HEK293 (cell line): ENCODE measurements at regions not wholly inside any gene's neighbourhood (a gene's known extent, or its start where the extent isn't known, plus 50 kb on each side); places are given as distances from the start of the nearest gene placed in this dataset.

Source experiments
- CTCF ChIA-PET: fragments of 350-600 bp; formaldehyde crosslinking; extraction: SDS; loops from one replicate; lab custom pipeline; 2021; ENCODE audit warnings: antibody characterized with exemption; lab: Yijun Ruan, JAX
- POLR2A ChIA-PET: fragments of 300-600 bp; formaldehyde crosslinking; extraction: SDS; loops from one replicate; lab custom pipeline; 2020; ENCODE audit warnings: antibody characterized with exemption, inconsistent platforms; lab: Yijun Ruan, JAX
- H3K27ac ChIP-seq: fragments of 200-500 bp; sonication (Bioruptor generic); 2 replicates; pipeline ENCODE4 v1.5.1; 2014; ENCODE audit warnings: low read depth, low read length, control low read depth, inconsistent platforms; ENCODE audit errors: extremely low read depth
- H3K36me3 ChIP-seq, 2 experiments: fragments of 200-500 bp in 1 of 2; sonication (Bioruptor generic) in 1 of 2; 1 replicate in 1 of 2; 2 replicates in 1 of 2; pipeline ENCODE4 v1.5.1; 2014 to 2017; ENCODE audit warnings: inconsistent platforms in 2 of 2, low read length in 2 of 2; ENCODE audit not compliant: control insufficient read depth in 2 of 2, insufficient read depth in 1 of 2
- H3K4me1 ChIP-seq: fragments of 200-500 bp; sonication (Bioruptor generic); 2 replicates; pipeline ENCODE4 v1.5.1; 2014; ENCODE audit warnings: mild to moderate bottlenecking, low read length, inconsistent platforms; ENCODE audit not compliant: control insufficient read depth, insufficient read depth
- H3K4me3 ChIP-seq: 2 replicates; pipeline ENCODE4 v1.5.1; 2011; ENCODE audit warnings: low read depth, mild to moderate bottlenecking, control low read depth, low read length, moderate library complexity
- H3K9me3 ChIP-seq: fragments of 200-500 bp; sonication (Bioruptor generic); 2 replicates; pipeline ENCODE4 v1.5.1; 2014; ENCODE audit warnings: low read depth, low read length, inconsistent platforms; ENCODE audit not compliant: control insufficient read depth, insufficient read depth
- SALL2 ChIP-seq: fragments of 450-650 bp; formaldehyde crosslinking; IDR thresholded peaks from 2 replicates; pipeline ENCODE4 v1.5.0; 2017; ENCODE audit warnings: missing biosample characterization, mild to moderate bottlenecking, missing genetic modification characterization, borderline replicate concordance
- SCRT2 ChIP-seq: fragments of 450-650 bp; formaldehyde crosslinking; IDR thresholded peaks from 2 replicates; pipeline ENCODE4 v1.5.1; 2016; ENCODE audit warnings: missing biosample characterization, missing genetic modification characterization
- ZBTB20 ChIP-seq: fragments of 450-650 bp; formaldehyde crosslinking; IDR thresholded peaks from 2 replicates; pipeline ENCODE4 v1.5.1; 2016; ENCODE audit warnings: missing biosample characterization, missing genetic modification characterization
- ZBTB44 ChIP-seq: fragments of 450-650 bp; IDR thresholded peaks from 2 replicates; pipeline ENCODE4 v1.5.1; 2018; ENCODE audit warnings: missing biosample characterization, mild to moderate bottlenecking, missing genetic modification characterization
- ZFP41 ChIP-seq: fragments of 450-650 bp; formaldehyde crosslinking; IDR thresholded peaks from 2 replicates; pipeline ENCODE4 v1.5.1; 2016; ENCODE audit warnings: missing biosample characterization, missing genetic modification characterization, borderline replicate concordance
- ZNF133 ChIP-seq: fragments of 450-650 bp; formaldehyde crosslinking; IDR thresholded peaks from 2 replicates; pipeline ENCODE4 v1.5.1; 2016; ENCODE audit warnings: missing biosample characterization, missing genetic modification characterization
- ZNF2 ChIP-seq: fragments of 450-650 bp; formaldehyde crosslinking; IDR thresholded peaks from 2 replicates; pipeline ENCODE4 v1.5.1; 2016; ENCODE audit warnings: missing biosample characterization, missing genetic modification characterization
- ZNF311 ChIP-seq: fragments of 450-650 bp; formaldehyde crosslinking; IDR thresholded peaks from 2 replicates; pipeline ENCODE4 v1.5.1; 2017; ENCODE audit warnings: missing biosample characterization, missing genetic modification characterization, borderline replicate concordance
- ZNF394 ChIP-seq: fragments of 450-650 bp; formaldehyde crosslinking; IDR thresholded peaks from 2 replicates; pipeline ENCODE4 v1.5.1; 2016; ENCODE audit warnings: missing biosample characterization, missing genetic modification characterization, mild to moderate bottlenecking, moderate library complexity, borderline replicate concordance
- ZNF548 ChIP-seq: fragments of 450-650 bp; formaldehyde crosslinking; IDR thresholded peaks from 2 replicates; pipeline ENCODE4 v1.5.1; 2016; ENCODE audit warnings: missing biosample characterization, missing genetic modification characterization
- ZNF645 ChIP-seq: fragments of 450-650 bp; formaldehyde crosslinking; IDR thresholded peaks from 2 replicates; pipeline ENCODE4; 2016; ENCODE audit warnings: missing biosample characterization, missing genetic modification characterization
- ZNF654 ChIP-seq: fragments of 450-650 bp; formaldehyde crosslinking; IDR thresholded peaks from 2 replicates; pipeline ENCODE4 v1.5.1; 2016; ENCODE audit warnings: low read depth, missing biosample characterization, missing genetic modification characterization
- ZNF701 ChIP-seq: fragments of 450-650 bp; formaldehyde crosslinking; IDR thresholded peaks from 2 replicates; pipeline ENCODE4 v1.5.1; 2016; ENCODE audit warnings: missing biosample characterization, missing genetic modification characterization
- ZNF776 ChIP-seq: fragments of 450-650 bp; formaldehyde crosslinking; IDR thresholded peaks from 2 replicates; pipeline ENCODE4 v1.5.0; 2017; ENCODE audit warnings: missing biosample characterization, missing genetic modification characterization, borderline replicate concordance
- TF ChIP-seq, protein P1 (sequence below): fragments of 450-650 bp; formaldehyde crosslinking; conservative IDR thresholded peaks from 2 replicates; pipeline ENCODE4 v1.5.1; 2016; ENCODE audit warnings: low read depth, missing biosample characterization, missing genetic modification characterization
- TF ChIP-seq, protein P2 (sequence below): fragments of 450-650 bp; formaldehyde crosslinking; IDR thresholded peaks from 2 replicates; pipeline ENCODE4 v1.5.1; 2016; ENCODE audit warnings: missing biosample characterization, missing genetic modification characterization

DNA sequence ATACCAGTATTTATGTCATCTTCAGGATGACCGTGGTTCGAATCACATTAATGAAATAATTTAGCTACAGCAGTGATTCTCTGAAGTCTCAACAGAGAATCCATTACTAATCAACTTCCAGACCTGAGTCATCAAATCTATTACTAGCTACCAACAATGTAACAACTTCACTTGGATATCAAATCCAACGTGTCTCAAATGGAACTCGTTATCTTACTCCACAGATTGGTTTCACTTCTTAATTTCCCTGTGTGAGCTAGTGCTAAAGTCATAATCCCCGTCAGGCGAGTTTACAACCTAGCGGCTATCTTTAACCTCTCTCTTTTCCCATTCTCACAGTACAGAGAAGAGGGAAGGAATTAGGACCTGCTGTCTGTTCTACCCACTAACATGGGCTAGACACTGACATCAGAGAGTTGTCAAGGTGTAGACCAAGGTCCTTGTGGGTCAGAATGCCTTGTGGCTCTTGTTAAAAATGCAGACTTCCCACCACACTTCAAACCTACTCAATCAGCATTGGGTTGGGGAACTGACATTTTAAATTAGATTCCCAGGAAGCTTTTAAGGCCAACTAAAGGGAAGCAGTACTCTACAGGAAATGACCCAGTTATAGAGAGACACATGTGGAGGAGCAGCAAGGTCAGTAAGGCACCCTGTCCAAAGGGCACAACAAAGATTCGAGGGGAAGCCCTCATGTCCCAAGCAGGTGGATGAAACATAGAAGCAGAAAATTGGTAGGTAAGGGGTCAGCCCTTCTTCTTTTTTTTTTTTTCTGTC, 57.3 kb upstream of the GSAP start:
- POLR2A ChIA-PET, result no interaction called here
- no peaks in the 10 kb centered on the region for H3K9me3 ChIP-seq
- CTCF ChIA-PET, result no interaction called here

DNA sequence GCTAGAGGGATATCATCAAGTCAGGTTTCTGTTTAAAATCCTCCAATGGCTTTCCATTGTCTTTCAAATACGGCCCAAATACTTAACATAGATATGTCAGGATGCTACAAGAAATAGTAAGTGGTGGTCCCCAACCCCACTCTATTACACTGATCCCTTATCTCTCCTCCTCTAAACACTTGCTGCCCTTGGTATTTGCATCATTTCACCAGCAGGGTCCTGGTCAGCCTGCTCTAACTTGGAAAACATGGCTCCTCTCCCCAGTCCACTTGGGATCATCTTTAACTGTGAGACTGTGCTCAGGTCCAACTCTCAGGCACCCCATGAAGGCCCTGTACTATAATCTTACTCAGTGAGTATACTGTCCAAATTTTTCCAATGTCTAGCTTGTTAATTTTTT, 53.8 kb upstream of the GSAP start:
- H3K9me3 ChIP-seq, result no peaks in the 10 kb centered on the region
- ChIA-PET POLR2A (no interaction called here), CTCF (interaction anchor here (0.6 kb wide), 1 partner anchor 46 kb away, joined by 3 read pairs; no protein-coding TSS in a partner anchor)
- TF ChIP-seq ZNF701 (no peak), ZNF548 (tag by site-specific recombination) (no peak), ZNF2 (tag by site-specific recombination) (no peak), SCRT2 (tag by site-specific recombination) (no peak), ZNF394 (tag by site-specific recombination) (no peak)
- TF ChIP-seq, protein P1, sequence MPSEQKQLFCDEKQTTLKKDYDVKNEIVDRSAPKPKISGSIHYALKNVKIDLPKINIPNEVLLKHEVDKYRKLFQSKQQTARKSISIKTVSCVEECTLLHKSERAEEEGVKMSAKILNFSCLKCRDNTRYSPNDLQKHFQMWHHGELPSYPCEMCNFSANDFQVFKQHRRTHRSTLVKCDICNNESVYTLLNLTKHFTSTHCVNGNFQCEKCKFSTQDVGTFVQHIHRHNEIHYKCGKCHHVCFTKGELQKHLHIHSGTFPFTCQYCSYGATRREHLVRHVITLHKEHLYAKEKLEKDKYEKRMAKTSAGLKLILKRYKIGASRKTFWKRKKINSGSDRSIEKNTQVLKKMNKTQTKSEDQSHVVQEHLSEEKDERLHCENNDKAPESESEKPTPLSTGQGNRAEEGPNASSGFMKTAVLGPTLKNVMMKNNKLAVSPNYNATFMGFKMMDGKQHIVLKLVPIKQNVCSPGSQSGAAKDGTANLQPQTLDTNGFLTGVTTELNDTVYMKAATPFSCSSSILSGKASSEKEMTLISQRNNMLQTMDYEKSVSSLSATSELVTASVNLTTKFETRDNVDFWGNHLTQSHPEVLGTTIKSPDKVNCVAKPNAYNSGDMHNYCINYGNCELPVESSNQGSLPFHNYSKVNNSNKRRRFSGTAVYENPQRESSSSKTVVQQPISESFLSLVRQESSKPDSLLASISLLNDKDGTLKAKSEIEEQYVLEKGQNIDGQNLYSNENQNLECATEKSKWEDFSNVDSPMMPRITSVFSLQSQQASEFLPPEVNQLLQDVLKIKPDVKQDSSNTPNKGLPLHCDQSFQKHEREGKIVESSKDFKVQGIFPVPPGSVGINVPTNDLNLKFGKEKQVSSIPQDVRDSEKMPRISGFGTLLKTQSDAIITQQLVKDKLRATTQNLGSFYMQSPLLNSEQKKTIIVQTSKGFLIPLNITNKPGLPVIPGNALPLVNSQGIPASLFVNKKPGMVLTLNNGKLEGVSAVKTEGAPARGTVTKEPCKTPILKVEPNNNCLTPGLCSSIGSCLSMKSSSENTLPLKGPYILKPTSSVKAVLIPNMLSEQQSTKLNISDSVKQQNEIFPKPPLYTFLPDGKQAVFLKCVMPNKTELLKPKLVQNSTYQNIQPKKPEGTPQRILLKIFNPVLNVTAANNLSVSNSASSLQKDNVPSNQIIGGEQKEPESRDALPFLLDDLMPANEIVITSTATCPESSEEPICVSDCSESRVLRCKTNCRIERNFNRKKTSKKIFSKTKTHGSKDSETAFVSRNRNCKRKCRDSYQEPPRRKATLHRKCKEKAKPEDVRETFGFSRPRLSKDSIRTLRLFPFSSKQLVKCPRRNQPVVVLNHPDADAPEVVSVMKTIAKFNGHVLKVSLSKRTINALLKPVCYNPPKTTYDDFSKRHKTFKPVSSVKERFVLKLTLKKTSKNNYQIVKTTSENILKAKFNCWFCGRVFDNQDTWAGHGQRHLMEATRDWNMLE (tag by site-specific recombination), result no peak

More for the DNA sequence above, 57.3 kb upstream of the GSAP start:
- no peak for TF ChIP-seq ZBTB20
- TF ChIP-seq, protein P1 (tag by site-specific recombination), result no peak
- TF ChIP-seq ZNF311, result no peak
- no peak for TF ChIP-seq SALL2 (tag by site-specific recombination)
- no peak for TF ChIP-seq ZBTB44 (tag by site-specific recombination)
- TF ChIP-seq ZNF776 (tag by site-specific recombination), result no peak
- TF ChIP-seq ZFP41 (tag by site-specific recombination), result no peak
- TF ChIP-seq ZNF645, result no peak
- TF ChIP-seq ZNF654 (tag by site-specific recombination), result no peak
- no peak for TF ChIP-seq ZNF133
- TF ChIP-seq, protein P2, sequence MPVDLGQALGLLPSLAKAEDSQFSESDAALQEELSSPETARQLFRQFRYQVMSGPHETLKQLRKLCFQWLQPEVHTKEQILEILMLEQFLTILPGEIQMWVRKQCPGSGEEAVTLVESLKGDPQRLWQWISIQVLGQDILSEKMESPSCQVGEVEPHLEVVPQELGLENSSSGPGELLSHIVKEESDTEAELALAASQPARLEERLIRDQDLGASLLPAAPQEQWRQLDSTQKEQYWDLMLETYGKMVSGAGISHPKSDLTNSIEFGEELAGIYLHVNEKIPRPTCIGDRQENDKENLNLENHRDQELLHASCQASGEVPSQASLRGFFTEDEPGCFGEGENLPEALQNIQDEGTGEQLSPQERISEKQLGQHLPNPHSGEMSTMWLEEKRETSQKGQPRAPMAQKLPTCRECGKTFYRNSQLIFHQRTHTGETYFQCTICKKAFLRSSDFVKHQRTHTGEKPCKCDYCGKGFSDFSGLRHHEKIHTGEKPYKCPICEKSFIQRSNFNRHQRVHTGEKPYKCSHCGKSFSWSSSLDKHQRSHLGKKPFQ (tag by site-specific recombination), result no peak
- H3K4me3 ChIP-seq, result no peak overlapping the region
- H3K36me3 ChIP-seq, result no peaks in the 10 kb centered on the region
- H3K27ac ChIP-seq, result no peak overlapping the region
- H3K4me1 ChIP-seq, result no peaks in the 10 kb centered on the region

More for the DNA sequence above, 53.8 kb upstream of the GSAP start:
- no peak overlapping the region for H3K4me3 ChIP-seq
- no peaks in the 10 kb centered on the region for H3K36me3 ChIP-seq
- H3K27ac ChIP-seq, result no peak overlapping the region
- no peaks in the 10 kb centered on the region for H3K4me1 ChIP-seq
